NCI-H1105 (cell line): ENCODE measurements at regions not wholly inside any gene's neighbourhood (a gene's known extent, or its start where the extent isn't known, plus 50 kb on each side); places are given as distances from the start of the nearest gene placed in this dataset.

ENCODE experiments used
- DNase-seq: peaks from one replicate; lab custom pipeline; 2025; lab: John Stamatoyannopoulos, UW

GRCh38 chr12:85509081-85509856 is 229.2 kb downstream of the ALX1 start:
- DNase-seq: no peak

- DNase-seq: no peak
Observed at GRCh38 chr12:85509857-85510256, 229.8 kb downstream of the ALX1 start.

- DNase-seq: no peak
Observed at GRCh38 chr12:85516039-85516438, 236.0 kb downstream of the ALX1 start.

DNA sequence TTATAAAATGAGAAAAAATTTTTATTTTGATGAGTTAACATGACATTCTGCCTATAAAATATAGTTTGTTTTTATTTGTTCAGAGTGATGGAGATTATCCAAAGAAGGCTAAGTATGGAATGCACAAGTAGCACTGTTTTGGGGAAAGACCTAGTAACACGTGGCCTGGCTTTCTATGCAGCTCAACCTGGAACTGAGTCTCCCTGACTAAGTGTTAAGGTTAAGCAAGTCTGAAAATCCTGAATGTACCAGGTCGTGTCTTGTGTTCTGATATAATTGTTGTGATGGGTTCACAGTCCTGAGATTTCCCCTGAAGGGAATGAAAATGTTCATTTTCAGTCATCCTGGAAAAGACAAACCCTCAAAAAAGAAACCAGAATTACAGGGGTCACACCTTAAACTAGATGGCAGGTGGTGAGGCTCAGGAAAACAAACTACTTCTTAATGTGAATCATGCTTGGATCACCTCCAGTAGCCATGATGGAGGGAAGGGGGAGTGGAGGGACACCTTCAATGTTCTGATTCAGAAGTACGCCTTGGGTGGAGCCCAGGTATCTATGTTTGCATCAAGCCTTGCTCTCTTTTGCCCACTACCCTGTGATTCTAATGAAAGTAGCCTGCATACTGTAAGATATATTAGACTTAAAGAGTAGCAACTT is 236.8 kb downstream of the ALX1 start:
- no peak for DNase-seq

- no peak for DNase-seq
Observed at GRCh38 chr12:85519163-85519562, 239.1 kb downstream of the ALX1 start.

- no peak for DNase-seq
Observed at GRCh38 chr12:85523197-85523596, 243.2 kb downstream of the ALX1 start.

GRCh38 chr12:85527192-85527591 is 247.2 kb downstream of the ALX1 start:
- DNase-seq: no peak

GRCh38 chr12:85529896-85530295 is 249.9 kb downstream of the ALX1 start:
- DNase-seq: no peak

- DNase-seq: no peak
Observed at GRCh38 chr12:85530456-85530855, 250.4 kb downstream of the ALX1 start.

DNA sequence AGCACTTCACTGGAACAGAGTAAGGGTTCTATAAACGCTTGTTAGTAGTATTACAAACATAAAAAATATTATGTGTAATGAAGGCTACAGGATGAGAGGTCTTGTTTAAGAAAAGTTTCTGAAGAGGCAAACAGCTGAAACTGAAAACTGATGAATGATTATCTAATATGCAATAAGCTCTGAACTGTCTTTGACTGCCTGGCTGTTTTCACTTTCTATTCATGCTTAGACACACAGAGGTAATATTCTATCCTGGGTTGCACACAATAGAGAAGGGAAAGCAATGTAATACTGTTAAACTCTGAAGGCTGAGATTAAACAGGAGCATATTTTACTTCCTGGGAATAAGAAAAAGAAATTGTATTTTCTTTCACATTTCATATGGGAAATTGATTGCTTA is 251.3 kb downstream of the ALX1 start:
- DNase-seq: no peak

GRCh38 chr12:85549640-85550039 is 269.6 kb downstream of the ALX1 start:
- no peak for DNase-seq

DNA sequence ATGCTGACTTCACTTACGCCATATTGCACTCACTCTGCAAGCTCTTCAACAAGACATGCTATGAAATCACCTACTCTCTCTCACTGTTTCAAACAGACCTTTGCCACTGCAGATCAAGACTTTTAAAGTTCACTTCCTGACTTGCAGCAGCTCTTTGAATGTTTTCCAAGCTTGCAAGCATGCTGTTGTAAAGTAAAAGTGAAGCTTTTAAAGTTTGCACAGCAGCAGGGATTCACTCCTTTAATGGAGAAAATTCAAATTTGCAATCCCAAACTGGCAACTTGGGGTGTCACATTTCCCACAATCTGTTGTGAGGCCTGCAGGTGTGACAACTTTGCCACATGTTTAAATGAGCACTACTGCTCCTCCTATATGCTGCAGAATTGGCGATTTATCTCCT is 270.9 kb downstream of the ALX1 start:
- DNase-seq: no peak

DNA sequence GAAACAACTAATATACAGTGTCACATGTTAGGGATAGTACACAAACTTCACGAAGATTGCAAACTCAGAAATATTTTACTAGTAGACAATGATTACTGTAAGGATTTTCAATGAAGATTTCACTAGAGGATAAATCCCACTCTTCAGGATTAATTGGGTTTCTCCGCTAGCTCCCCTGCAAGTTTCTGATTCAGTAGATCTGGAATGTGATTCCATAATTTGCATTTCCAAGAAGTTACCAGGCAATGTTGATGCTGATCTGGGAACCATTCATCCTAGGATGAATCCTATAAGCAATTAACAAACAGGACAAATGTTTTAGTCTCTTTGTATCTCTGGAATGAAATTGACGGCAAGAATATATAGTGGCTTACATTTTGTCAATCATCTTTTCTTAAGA is 272.4 kb downstream of the ALX1 start:
- DNase-seq: no peak

DNA sequence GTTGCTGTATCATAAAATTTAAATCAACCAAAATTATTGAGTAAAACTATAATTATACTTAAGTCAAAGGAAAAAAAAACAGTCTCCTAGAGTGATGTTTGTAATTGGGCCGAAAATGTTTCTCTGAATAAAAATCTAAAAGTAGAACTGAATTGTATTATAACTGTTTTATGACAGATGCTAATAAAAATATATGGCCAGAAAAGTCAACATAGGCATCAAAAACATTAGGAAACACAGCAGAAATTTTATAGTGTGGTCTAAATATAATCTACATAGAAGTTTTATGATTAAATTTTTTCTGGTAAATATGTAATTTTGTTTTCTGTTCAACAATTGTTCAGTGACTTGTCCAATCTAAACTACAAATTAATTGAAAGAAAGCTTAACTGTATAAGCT is 277.8 kb downstream of the ALX1 start:
- DNase-seq: no peak

DNA sequence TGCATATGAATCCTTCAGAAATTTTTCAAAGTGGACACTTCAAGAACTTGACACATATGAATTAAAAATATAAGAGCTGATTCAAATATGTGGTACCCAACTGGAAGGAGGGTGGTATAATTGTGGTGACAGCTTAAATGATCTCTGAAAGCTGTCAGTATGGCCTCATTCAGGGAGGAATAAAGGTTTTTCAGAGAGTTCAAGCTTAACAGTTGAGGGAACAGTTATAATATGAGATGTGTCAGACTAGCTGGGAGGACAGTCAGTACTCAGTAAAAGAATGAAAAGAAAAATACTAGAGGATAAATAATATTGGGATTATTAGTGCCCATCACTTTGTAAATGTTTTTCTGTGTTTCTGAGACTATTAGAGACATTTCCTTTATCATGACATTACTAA is 277.5 kb downstream of the RASSF9 start:
- no peak for DNase-seq

DNA sequence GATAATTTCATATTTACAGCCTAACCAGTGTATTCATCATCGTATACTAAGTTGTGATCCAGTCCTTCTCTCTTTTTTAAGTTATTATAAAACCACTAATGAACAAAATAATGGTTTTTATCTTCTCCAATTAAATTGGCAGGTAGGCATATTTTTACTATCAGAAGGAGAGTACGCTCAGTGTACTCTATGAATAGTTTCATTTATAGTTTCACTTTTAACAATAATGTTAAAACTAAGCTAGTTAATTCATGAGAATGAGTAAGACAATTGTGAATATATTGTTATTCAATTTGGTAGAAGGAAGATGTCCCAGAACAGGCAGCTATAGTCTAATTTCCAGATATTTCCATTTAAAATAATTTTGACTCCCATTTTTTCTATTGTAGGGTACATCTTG is 277.1 kb downstream of the RASSF9 start:
- DNase-seq: no peak

- no peak for DNase-seq
Observed at GRCh38 chr12:85559536-85559935, 276.7 kb downstream of the RASSF9 start.

DNA sequence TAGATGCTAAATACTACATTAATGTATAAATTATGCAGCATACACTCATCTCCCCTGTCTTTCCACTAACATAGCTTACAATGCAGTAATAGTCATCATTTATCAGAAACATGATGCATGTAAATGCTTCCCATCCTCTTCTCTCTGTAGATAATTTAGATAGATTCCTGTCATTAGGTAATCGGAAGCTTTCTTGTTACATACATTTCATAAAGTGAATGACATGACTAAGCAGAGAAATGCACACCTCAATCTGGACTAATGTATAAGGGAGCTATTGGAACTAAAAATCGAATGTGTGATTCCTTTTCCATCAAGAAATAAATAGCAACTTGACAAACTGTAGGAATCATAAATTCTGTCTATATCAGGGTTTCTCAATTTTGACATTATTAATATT is 273.4 kb downstream of the RASSF9 start:
- no peak for DNase-seq

DNA sequence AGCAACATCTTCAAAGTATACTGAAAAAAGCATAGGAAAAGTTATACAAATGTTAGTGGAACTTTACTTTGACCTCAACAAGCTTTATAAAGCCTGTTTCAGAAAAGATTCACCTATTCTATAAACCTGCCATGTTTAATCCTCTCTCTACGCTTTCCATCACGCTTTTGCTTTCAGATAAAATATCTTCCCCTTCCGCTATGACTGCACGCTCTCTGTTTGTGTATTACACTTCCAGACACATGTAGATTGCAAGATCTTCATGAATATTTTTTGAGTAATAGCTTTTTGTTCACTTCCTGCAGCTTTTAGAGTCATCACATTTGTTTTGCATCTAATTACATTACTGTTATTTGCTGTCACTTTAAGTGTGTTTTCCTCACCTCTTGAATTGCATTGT is 271.4 kb downstream of the RASSF9 start:
- DNase-seq: no peak

- no peak for DNase-seq
Observed at GRCh38 chr12:85568395-85569103, 267.7 kb downstream of the RASSF9 start.

GRCh38 chr12:85569261-85569660 is 266.9 kb downstream of the RASSF9 start:
- no peak for DNase-seq

DNA sequence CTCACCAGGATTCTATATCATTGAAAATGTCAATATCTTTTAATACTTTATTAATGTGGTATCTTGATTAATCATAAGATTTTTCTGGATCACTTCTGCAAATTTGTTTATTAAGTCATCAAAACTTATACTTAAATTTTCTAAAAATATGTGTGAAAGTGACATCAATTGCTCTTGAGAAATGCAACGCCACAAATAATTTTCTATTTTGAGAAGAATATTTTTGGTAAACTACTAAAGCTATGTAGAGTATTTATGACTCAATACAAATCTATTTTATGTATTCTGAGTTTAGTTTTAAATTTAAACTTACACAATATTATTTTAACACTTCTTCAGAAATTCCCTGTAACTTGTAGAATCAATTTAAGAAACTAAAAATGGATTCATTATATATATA is 263.3 kb downstream of the RASSF9 start:
- no peak for DNase-seq

DNA sequence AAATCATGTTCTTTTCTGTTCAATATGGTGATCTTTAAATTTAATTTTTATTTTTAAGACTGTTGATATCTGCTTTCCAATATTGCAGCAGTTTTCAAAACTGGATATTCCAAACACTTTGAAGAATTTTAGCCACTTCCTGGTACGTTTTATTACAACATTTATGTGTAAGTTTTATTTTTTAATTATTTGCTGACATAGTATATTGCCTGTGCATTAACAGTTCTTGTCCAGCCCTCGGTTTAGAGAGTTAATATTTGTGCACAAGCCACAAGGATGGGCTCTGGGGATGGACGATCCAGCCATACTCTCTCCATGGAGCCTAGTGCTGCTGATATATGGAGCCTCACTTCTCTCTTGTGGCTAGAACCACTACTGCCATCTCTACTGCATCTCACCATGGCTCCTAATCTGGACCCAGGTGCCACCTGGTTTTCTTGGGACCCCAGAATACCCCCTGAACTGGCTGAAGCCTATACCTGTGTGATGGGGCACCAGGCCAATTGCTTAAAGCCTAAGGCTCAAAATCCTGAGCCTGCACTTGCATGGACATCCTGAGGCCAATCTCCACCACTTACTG is 262.5 kb downstream of the RASSF9 start:
- no peak for DNase-seq
